ENCODE measurements at regions not wholly inside any gene's neighbourhood (a gene's known extent, or its start where the extent isn't known, plus 50 kb on each side); places are given as distances from the start of the nearest gene placed in this dataset.

DNA sequence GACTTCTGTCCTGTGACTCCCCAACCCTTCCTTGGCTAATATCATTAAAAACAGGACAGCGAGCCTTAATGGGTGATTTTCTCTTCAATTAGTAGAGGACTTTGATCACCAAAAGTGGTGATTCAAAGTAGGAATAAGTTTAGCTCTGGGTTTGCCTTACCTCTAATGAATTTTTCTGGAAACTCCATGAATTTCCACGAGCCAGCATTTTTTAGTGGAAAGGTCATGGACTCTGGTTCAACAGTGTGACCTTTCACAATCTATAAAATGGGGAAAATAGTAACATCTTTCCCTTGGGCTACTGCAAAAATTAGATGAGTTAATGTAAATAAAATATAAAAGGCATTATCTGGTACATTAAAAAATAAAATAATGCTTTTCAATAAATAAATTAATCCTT, 417.8 kb upstream of the NR2F2 start:
- Histone ChIP-seq H3K4me3 (ENCODE audit: low read length) (no peak overlapping the region), H4K8ac (ENCODE audit: low read depth, low read length) (no peak overlapping the region), H3K4ac (ENCODE audit: low read depth, low read length) (no peak overlapping the region), H2BK5ac (ENCODE audit: low read length) (no peak overlapping the region), H3K79me2 (ENCODE audit: control insufficient read depth, insufficient read depth, low read length) (no peaks in the 10 kb centered on the region), H3K4me2 (ENCODE audit: low read length) (no peak overlapping the region), H3K56ac (ENCODE audit: low read length) (no peak overlapping the region), H3K9ac (ENCODE audit: low read length) (no peak overlapping the region), H3K27me3 (ENCODE audit: insufficient read depth, low read length, poor library complexity) (peaks cover 20% of the 10 kb centered on the region), H3K27ac (ENCODE audit: low read depth, low read length) (no peak overlapping the region), H2BK15ac (replicated peaks; ENCODE audit: low read depth) (no peak overlapping the region), H2AK5ac (ENCODE audit: low read length) (no peak overlapping the region), H3K23ac (ENCODE audit: low read length) (no peak overlapping the region), H2BK120ac (ENCODE audit: low read depth, low read length) (no peak overlapping the region), H3K4me1 (ENCODE audit: control insufficient read depth, low read depth, low read length) (peaks cover 10% of the 10 kb centered on the region), H3K79me1 (ENCODE audit: low read length) (no peaks in the 10 kb centered on the region), H3K18ac (ENCODE audit: low read length) (peak overlapping the region; percentile 42), H4K5ac (ENCODE audit: low read length) (no peak overlapping the region), H3K36me3 (ENCODE audit: control insufficient read depth, insufficient read depth, low read length) (no peaks in the 10 kb centered on the region)
- DNase-seq, result no peak
- no CpG with 5 or more reads among the region's 2 CpGs for WGBS (ENCODE audit: extremely low coverage, insufficient coverage, low lambda C conversion rate)

DNA sequence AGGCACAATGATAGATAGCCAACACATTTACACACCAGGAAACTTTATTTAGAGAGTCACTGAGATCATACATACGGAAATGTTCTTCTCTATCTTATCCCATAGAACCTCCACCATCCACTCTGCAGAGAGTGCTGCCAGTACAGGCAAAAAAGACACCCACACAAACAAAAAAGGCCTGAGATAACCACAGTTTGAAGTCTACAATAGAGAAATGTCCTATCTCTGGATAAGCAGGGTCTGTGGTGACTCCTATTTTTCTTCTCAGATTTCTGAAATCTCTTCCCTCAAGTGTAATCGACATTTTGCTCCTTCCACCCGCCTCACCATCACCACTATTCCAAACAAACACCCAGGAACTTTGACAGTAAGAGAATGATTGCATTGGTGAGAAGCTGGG, 413.9 kb upstream of the NR2F2 start:
- no peak overlapping the region for H3K4ac ChIP-seq (ENCODE audit: low read depth, low read length)
- H4K5ac ChIP-seq (ENCODE audit: low read length), result no peak overlapping the region
- no peak overlapping the region for H4K8ac ChIP-seq (ENCODE audit: low read depth, low read length)
- H3K23ac ChIP-seq (ENCODE audit: low read length), result no peak overlapping the region
- no peak overlapping the region for H2BK120ac ChIP-seq (ENCODE audit: low read depth, low read length)
- no peaks in the 10 kb centered on the region for H3K36me3 ChIP-seq (ENCODE audit: control insufficient read depth, insufficient read depth, low read length)
- no peaks in the 10 kb centered on the region for H3K79me1 ChIP-seq (ENCODE audit: low read length)
- H3K27me3 ChIP-seq (ENCODE audit: insufficient read depth, low read length, poor library complexity), result peaks cover 9% of the 10 kb centered on the region
- no peak overlapping the region for H3K4me2 ChIP-seq (ENCODE audit: low read length)
- peaks cover 8% of the 10 kb centered on the region for H3K4me1 ChIP-seq (ENCODE audit: control insufficient read depth, low read depth, low read length)
- no peak overlapping the region for H3K56ac ChIP-seq (ENCODE audit: low read length)
- H3K4me3 ChIP-seq (ENCODE audit: low read length), result no peak overlapping the region
- H2BK5ac ChIP-seq (ENCODE audit: low read length), result no peak overlapping the region
- no peaks in the 10 kb centered on the region for H3K79me2 ChIP-seq (ENCODE audit: control insufficient read depth, insufficient read depth, low read length)
- no peak for DNase-seq
- H2BK15ac ChIP-seq (replicated peaks; ENCODE audit: low read depth), result no peak overlapping the region
- no peak overlapping the region for H3K18ac ChIP-seq (ENCODE audit: low read length)
- no peak overlapping the region for H3K27ac ChIP-seq (ENCODE audit: low read depth, low read length)
- H2AK5ac ChIP-seq (ENCODE audit: low read length), result no peak overlapping the region
- WGBS (ENCODE audit: extremely low coverage, insufficient coverage, low lambda C conversion rate), result no CpG with 5 or more reads among the region's 3 CpGs
- no peak overlapping the region for H3K9ac ChIP-seq (ENCODE audit: low read length)

DNA sequence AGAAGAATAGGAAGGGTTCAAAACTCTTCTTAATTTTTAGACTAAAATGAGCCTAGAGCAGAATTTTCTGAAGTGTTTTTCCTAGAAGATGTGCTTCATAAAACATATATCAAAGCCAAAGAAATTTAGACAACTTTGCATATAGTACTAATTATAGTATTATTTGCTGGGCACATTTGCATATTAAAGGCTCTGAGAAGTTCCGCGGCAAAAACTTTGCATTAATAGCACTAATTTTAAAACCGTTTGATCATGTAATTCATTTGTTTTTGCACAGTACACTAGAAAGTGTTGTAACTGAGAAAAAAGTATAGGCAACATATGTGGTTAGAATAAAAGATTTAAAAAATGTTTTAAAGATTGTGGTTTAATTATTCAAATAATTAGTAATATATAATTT, 412.0 kb upstream of the NR2F2 start:
- Histone ChIP-seq H2BK15ac (replicated peaks; ENCODE audit: low read depth) (no peak overlapping the region), H3K36me3 (ENCODE audit: control insufficient read depth, insufficient read depth, low read length) (no peaks in the 10 kb centered on the region), H3K23ac (ENCODE audit: low read length) (no peak overlapping the region), H3K4ac (ENCODE audit: low read depth, low read length) (no peak overlapping the region), H3K9ac (ENCODE audit: low read length) (no peak overlapping the region), H3K18ac (ENCODE audit: low read length) (no peak overlapping the region), H3K56ac (ENCODE audit: low read length) (no peak overlapping the region), H3K4me1 (ENCODE audit: control insufficient read depth, low read depth, low read length) (no peaks in the 10 kb centered on the region), H3K4me3 (ENCODE audit: low read length) (no peak overlapping the region), H2AK5ac (ENCODE audit: low read length) (no peak overlapping the region), H2BK5ac (ENCODE audit: low read length) (no peak overlapping the region), H3K27me3 (ENCODE audit: insufficient read depth, low read length, poor library complexity) (peaks cover 5% of the 10 kb centered on the region), H4K8ac (ENCODE audit: low read depth, low read length) (no peak overlapping the region), H4K5ac (ENCODE audit: low read length) (no peak overlapping the region), H3K27ac (ENCODE audit: low read depth, low read length) (no peak overlapping the region), H3K4me2 (ENCODE audit: low read length) (no peak overlapping the region), H3K79me1 (ENCODE audit: low read length) (no peaks in the 10 kb centered on the region), H3K79me2 (ENCODE audit: control insufficient read depth, insufficient read depth, low read length) (no peaks in the 10 kb centered on the region), H2BK120ac (ENCODE audit: low read depth, low read length) (no peak overlapping the region)
- DNase-seq, result no peak
- WGBS (ENCODE audit: extremely low coverage, insufficient coverage, low lambda C conversion rate), result no CpG with 5 or more reads among the region's 3 CpGs

DNA sequence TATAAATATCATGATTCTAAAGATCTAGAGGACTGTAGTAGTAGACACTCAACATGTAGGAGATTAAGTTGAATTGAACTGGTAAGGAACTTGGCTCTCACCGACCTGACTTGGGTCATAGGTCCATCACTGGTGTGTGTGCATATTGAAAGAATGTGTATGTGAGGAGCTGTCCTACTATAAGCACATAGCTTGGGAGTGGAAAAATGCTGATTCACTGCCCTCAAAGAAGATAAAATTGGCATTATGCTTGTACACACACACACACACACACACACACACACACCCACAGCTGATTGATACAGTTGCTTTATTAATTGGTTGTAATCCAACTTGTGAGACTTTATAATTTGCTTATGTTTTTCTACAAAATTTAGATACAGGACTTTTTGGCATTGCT, 411.0 kb upstream of the NR2F2 start:
- no peak for DNase-seq
- Histone ChIP-seq H3K27ac (ENCODE audit: low read depth, low read length) (no peak overlapping the region), H3K9ac (ENCODE audit: low read length) (no peak overlapping the region), H2AK5ac (ENCODE audit: low read length) (no peak overlapping the region), H3K4me2 (ENCODE audit: low read length) (no peak overlapping the region), H2BK120ac (ENCODE audit: low read depth, low read length) (no peak overlapping the region), H3K27me3 (ENCODE audit: insufficient read depth, low read length, poor library complexity) (peaks cover 4% of the 10 kb centered on the region), H2BK5ac (ENCODE audit: low read length) (no peak overlapping the region), H3K18ac (ENCODE audit: low read length) (no peak overlapping the region), H4K5ac (ENCODE audit: low read length) (no peak overlapping the region), H3K56ac (ENCODE audit: low read length) (no peak overlapping the region), H2BK15ac (replicated peaks; ENCODE audit: low read depth) (no peak overlapping the region), H3K79me1 (ENCODE audit: low read length) (no peaks in the 10 kb centered on the region), H4K8ac (ENCODE audit: low read depth, low read length) (no peak overlapping the region), H3K4me3 (ENCODE audit: low read length) (no peak overlapping the region), H3K23ac (ENCODE audit: low read length) (no peak overlapping the region), H3K4me1 (ENCODE audit: control insufficient read depth, low read depth, low read length) (no peaks in the 10 kb centered on the region), H3K79me2 (ENCODE audit: control insufficient read depth, insufficient read depth, low read length) (no peaks in the 10 kb centered on the region), H3K36me3 (ENCODE audit: control insufficient read depth, insufficient read depth, low read length) (no peaks in the 10 kb centered on the region), H3K4ac (ENCODE audit: low read depth, low read length) (no peak overlapping the region)
- no CpG with 5 or more reads among the region's 1 CpG for WGBS (ENCODE audit: extremely low coverage, insufficient coverage, low lambda C conversion rate)

DNA sequence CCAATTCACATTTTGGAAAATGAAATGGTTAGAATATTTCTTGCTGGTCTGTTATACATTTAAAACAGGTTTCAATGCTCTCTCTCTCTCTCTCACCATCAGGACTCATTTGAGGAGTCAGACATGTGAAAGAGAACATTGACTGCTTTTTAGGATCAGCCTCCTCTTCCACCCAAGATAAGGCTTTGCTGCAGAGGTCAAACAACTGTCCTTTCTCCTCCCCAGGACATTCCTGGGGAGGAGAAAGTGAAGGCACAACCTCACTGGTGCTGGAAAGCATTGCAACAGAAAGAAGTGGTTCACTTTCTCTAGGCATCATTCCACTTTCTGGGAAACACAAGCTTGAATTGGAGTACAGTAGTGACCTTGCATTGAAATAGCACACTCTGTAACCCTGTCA, 409.1 kb upstream of the NR2F2 start:
- H3K36me3 ChIP-seq (ENCODE audit: control insufficient read depth, insufficient read depth, low read length), result no peaks in the 10 kb centered on the region
- H2BK5ac ChIP-seq (ENCODE audit: low read length), result no peak overlapping the region
- H3K79me2 ChIP-seq (ENCODE audit: control insufficient read depth, insufficient read depth, low read length), result no peaks in the 10 kb centered on the region
- DNase-seq, result no peak
- no peak overlapping the region for H3K9ac ChIP-seq (ENCODE audit: low read length)
- no peaks in the 10 kb centered on the region for H3K79me1 ChIP-seq (ENCODE audit: low read length)
- no peak overlapping the region for H4K8ac ChIP-seq (ENCODE audit: low read depth, low read length)
- no peak overlapping the region for H3K56ac ChIP-seq (ENCODE audit: low read length)
- no peak overlapping the region for H3K27ac ChIP-seq (ENCODE audit: low read depth, low read length)
- no peak overlapping the region for H4K5ac ChIP-seq (ENCODE audit: low read length)
- H3K18ac ChIP-seq (ENCODE audit: low read length), result no peak overlapping the region
- H3K4me1 ChIP-seq (ENCODE audit: control insufficient read depth, low read depth, low read length), result no peaks in the 10 kb centered on the region
- H3K23ac ChIP-seq (ENCODE audit: low read length), result no peak overlapping the region
- no peak overlapping the region for H3K4ac ChIP-seq (ENCODE audit: low read depth, low read length)
- no peak overlapping the region for H2AK5ac ChIP-seq (ENCODE audit: low read length)
- H3K27me3 ChIP-seq (ENCODE audit: insufficient read depth, low read length, poor library complexity), result no peaks in the 10 kb centered on the region
- H3K4me2 ChIP-seq (ENCODE audit: low read length), result no peak overlapping the region
- H2BK15ac ChIP-seq (replicated peaks; ENCODE audit: low read depth), result no peak overlapping the region
- H3K4me3 ChIP-seq (ENCODE audit: low read length), result no peak overlapping the region
- no peak overlapping the region for H2BK120ac ChIP-seq (ENCODE audit: low read depth, low read length)

DNA sequence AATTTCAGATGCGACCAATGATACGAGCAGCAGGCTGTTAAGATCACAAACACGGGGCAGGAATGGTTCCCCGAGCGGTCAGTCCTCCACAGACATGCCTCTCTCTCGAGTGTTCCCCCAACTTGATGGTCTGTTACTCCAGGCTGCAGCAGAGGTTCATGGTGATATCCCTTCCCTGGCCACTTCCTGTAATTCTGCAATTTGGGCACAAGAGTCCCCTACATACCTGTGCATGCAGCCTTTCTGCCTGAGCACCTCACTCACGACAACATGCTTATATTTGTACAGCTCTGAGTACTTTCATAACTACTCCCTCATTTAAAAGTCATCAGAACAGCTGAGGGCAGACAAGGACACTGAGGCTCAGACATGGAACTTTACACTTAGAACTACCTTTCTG, 408.1 kb upstream of the NR2F2 start:
- Histone ChIP-seq H3K4me2 (ENCODE audit: low read length) (no peak overlapping the region), H2BK5ac (ENCODE audit: low read length) (no peak overlapping the region), H3K79me1 (ENCODE audit: low read length) (no peaks in the 10 kb centered on the region), H3K18ac (ENCODE audit: low read length) (no peak overlapping the region), H2BK15ac (replicated peaks; ENCODE audit: low read depth) (no peak overlapping the region), H3K4me1 (ENCODE audit: control insufficient read depth, low read depth, low read length) (no peaks in the 10 kb centered on the region), H3K9ac (ENCODE audit: low read length) (no peak overlapping the region), H3K4ac (ENCODE audit: low read depth, low read length) (no peak overlapping the region), H3K27ac (ENCODE audit: low read depth, low read length) (no peak overlapping the region), H3K23ac (ENCODE audit: low read length) (no peak overlapping the region), H3K79me2 (ENCODE audit: control insufficient read depth, insufficient read depth, low read length) (no peaks in the 10 kb centered on the region), H2AK5ac (ENCODE audit: low read length) (no peak overlapping the region), H3K56ac (ENCODE audit: low read length) (no peak overlapping the region), H3K27me3 (ENCODE audit: insufficient read depth, low read length, poor library complexity) (no peaks in the 10 kb centered on the region), H4K5ac (ENCODE audit: low read length) (no peak overlapping the region), H3K36me3 (ENCODE audit: control insufficient read depth, insufficient read depth, low read length) (no peaks in the 10 kb centered on the region), H3K4me3 (ENCODE audit: low read length) (no peak overlapping the region), H4K8ac (ENCODE audit: low read depth, low read length) (no peak overlapping the region), H2BK120ac (ENCODE audit: low read depth, low read length) (no peak overlapping the region)
- no CpG with 5 or more reads among the region's 7 CpGs for WGBS (ENCODE audit: extremely low coverage, insufficient coverage, low lambda C conversion rate)
- DNase-seq, result peak; percentile 26
